HUES6 (cell line): ENCODE measurements at regions not wholly inside any gene's neighbourhood (a gene's known extent, or its start where the extent isn't known, plus 50 kb on each side); places are given as distances from the start of the nearest gene placed in this dataset.

Experiments
- H3K27ac ChIP-seq: 2 replicates; pipeline ENCODE4 v1.7.0; 2013; ENCODE audit warnings: low read depth, mild to moderate bottlenecking, low read length, inconsistent platforms
- H3K27me3 ChIP-seq: 2 replicates; pipeline ENCODE4 v1.6.1; 2013; ENCODE audit warnings: low read length; ENCODE audit not compliant: control insufficient read depth, insufficient read depth
- H3K36me3 ChIP-seq: 2 replicates; pipeline ENCODE4 v1.6.1; 2013; ENCODE audit warnings: low read length; ENCODE audit not compliant: control insufficient read depth, insufficient read depth
- H3K4me1 ChIP-seq: 2 replicates; pipeline ENCODE4 v1.6.1; 2013; ENCODE audit warnings: low read length; ENCODE audit not compliant: control insufficient read depth, insufficient read depth
- H3K4me3 ChIP-seq: 2 replicates; pipeline ENCODE4 v1.5.1; 2013; ENCODE audit warnings: low read depth, low read length
- H3K9ac ChIP-seq: one replicate; pipeline ENCODE4 v1.6.1; 2013; ENCODE audit warnings: mild to moderate bottlenecking, low read length
- H3K9me3 ChIP-seq: 2 replicates; pipeline ENCODE4 v1.6.1; 2013; ENCODE audit warnings: low read depth, low read length; ENCODE audit not compliant: control insufficient read depth, insufficient read depth

DNA sequence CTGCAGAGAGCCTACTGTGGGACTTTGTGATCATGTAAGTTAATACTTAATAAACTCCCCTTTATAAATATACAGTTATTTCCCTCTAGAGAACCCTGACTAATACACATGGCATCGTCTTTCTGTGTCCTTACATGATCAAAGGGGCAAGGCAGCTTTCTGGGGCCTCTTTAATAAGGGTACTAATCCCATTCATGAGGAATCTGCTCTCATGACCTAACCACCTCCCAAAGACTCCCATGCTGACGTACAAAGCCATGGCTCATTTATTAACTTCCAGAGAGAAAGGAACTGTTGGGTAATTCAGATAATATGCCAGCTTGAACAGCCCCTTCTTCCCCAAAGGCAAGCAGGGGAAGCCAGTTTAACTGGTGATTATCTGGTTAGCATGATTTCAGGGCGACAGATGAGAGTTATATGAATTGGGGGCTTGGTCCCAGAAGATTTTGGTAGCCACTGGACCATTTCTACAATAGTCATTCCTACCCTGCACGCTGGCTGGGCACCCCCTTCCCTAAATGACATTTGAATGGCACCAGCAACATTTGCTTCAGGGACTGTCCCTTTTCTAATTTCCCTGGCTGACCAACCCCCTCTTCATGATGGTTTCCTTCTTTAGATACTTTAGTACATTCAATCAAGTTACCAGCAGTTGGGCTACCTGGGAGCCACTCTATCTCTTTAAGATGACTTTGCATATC is 83.6 kb upstream of the C3orf80 start:
- no peaks in the 10 kb centered on the region for H3K36me3 ChIP-seq
- H3K4me1 ChIP-seq, result no peaks in the 10 kb centered on the region
- H3K9ac ChIP-seq, result no peak overlapping the region
- no peak overlapping the region for H3K27ac ChIP-seq
- H3K9me3 ChIP-seq, result peaks cover 13% of the 10 kb centered on the region
- no peak overlapping the region for H3K4me3 ChIP-seq
- H3K27me3 ChIP-seq, result no peaks in the 10 kb centered on the region

DNA sequence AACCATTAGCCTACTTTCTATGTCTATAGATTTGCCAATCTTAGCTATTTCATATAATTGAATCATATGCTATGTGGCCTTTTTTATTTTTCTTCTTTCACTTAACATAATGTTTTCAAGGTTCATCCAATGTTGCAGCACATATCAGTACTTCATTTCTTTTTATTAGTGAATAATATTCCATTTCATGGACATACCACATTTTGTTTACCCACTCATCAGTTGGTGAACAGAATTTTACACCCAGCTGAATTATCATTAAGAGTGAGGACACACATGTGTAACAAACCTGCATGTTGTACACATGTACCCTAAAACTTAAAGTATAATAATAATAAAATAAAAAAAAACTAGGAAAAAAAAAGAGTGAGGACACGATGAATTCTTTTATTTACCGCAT is 81.7 kb upstream of the C3orf80 start:
- H3K27me3 ChIP-seq, result no peaks in the 10 kb centered on the region
- no peaks in the 10 kb centered on the region for H3K36me3 ChIP-seq
- H3K9me3 ChIP-seq, result peaks cover 13% of the 10 kb centered on the region
- no peak overlapping the region for H3K27ac ChIP-seq
- H3K4me1 ChIP-seq, result no peaks in the 10 kb centered on the region
- H3K9ac ChIP-seq, result no peak overlapping the region
- H3K4me3 ChIP-seq, result no peak overlapping the region

DNA sequence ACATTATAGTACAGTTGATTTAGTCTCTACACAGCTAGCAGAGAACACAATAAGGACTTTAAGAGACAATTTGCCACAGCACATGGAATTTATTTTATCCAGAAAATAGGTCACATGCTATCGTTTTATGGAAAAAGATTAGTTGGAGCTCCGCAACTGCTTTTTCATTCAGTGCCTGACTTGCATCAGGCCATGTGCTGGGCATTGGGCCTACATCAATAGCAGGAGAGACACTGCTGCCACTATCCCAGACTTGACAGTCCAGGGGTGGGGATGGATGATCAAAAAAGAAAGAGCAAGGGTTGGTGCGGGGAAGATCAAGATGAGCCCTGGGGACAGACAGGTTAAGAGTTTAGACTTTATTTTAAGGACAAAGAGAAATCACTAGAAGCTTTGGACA is 75.2 kb upstream of the C3orf80 start:
- Histone ChIP-seq H3K4me3 (no peak overlapping the region), H3K27ac (no peak overlapping the region), H3K27me3 (no peaks in the 10 kb centered on the region), H3K9ac (no peak overlapping the region), H3K9me3 (no peaks in the 10 kb centered on the region), H3K4me1 (no peaks in the 10 kb centered on the region), H3K36me3 (no peaks in the 10 kb centered on the region)

DNA sequence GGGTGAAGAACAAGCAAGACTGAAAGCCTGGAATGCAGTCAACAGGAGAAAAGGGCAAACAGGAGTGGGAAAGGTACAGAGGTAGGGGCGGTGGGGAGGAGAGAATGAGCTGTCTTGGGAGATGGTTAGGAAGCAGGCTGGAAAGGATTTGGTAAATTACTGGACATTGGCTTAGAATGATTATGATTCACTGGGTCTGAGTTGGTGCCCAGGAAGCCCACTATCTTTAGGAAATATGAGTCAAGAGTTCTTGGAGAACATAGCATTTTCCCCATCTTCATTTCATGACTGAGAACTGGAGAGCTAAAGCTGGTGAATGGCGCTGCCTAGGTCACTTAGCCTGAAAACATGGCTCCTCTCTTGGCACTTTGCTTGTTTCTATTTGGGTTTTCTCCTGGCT is 74.7 kb upstream of the C3orf80 start:
- Histone ChIP-seq H3K4me3 (no peak overlapping the region), H3K36me3 (no peaks in the 10 kb centered on the region), H3K9me3 (no peaks in the 10 kb centered on the region), H3K27ac (no peak overlapping the region), H3K4me1 (no peaks in the 10 kb centered on the region), H3K9ac (no peak overlapping the region), H3K27me3 (no peaks in the 10 kb centered on the region)

DNA sequence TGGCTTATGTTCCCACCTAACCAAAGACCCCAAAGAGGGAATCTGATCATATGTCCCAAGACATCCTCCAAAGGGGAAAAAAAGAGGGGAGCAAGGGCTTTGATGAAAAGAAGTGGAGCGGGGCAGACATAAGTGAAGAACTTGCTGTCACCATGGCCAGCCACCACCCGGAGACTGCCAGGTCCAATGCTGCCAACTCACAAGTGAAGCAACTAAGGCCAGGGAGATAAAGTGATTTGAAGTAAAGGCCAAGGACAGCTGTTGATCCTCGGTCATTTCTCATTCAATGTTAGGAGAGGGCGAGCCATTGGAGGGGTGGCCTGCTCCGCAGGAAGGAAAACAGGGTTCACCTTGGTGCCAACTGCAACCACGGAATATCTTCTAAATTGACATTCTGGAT is 72.6 kb upstream of the C3orf80 start:
- Histone ChIP-seq H3K9me3 (no peaks in the 10 kb centered on the region), H3K27me3 (no peaks in the 10 kb centered on the region), H3K27ac (no peak overlapping the region), H3K36me3 (no peaks in the 10 kb centered on the region), H3K4me1 (no peaks in the 10 kb centered on the region), H3K9ac (no peak overlapping the region), H3K4me3 (no peak overlapping the region)

DNA sequence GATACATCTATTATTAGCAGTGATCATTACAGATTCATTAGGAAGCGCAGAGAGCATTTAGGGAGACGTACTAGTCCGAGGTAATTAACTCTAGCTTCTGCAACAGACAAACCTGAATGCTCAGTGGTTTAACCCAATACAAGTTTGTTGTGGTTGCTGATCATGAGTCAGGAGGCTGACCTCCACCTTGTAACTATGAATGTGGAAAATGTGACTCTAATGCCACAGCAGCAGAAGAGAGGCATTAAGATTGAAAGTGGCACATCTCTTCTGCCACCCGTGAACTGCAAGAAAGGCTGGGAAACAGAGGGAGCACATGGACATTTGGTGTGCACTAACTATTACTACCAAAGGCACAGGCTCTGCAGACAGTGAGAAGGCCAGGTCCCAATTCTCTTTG is 71.2 kb upstream of the C3orf80 start:
- Histone ChIP-seq H3K4me3 (no peak overlapping the region), H3K36me3 (no peaks in the 10 kb centered on the region), H3K27me3 (no peaks in the 10 kb centered on the region), H3K9ac (no peak overlapping the region), H3K27ac (no peak overlapping the region), H3K4me1 (no peaks in the 10 kb centered on the region), H3K9me3 (no peaks in the 10 kb centered on the region)

DNA sequence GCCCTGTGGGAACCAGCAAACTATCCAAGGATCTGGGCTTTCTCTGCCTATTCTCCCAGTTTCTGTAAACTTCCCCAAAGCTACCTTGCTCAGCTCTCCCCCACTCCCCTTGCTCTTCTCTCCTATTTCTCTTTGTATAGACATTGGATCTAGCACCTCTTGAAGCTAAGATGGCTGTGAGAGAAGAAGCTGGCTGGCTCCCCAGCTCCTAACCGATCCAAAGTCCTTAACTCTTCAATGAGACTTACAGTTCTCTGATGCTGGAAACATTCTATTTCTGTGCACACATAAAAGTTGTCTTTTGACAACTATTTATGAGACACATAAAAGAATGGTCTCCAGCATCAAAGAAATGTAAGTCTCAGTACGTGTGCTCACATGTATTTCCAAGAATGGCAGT is 70.6 kb upstream of the C3orf80 start:
- Histone ChIP-seq H3K27me3 (no peaks in the 10 kb centered on the region), H3K9ac (no peak overlapping the region), H3K36me3 (no peaks in the 10 kb centered on the region), H3K4me1 (no peaks in the 10 kb centered on the region), H3K9me3 (no peaks in the 10 kb centered on the region), H3K27ac (no peak overlapping the region), H3K4me3 (no peak overlapping the region)

DNA sequence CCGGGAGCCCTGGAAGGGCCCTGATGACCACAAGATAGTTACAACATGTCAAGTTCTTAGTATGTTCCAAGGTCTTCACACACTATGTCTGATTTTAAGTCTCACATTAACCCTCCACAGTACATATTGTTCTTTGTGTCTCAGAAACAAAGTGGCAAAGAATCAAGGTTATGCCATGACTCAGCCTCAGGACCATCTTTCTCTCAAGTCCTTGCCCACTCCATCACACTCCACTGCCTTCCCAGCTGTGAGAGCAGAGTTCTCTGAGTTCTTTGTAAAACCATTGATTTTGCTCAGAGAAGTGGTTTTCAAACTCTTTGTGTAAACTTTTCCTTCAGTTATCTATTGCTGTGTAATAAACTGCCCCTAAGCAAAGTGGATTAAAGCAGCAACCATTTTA is 67.9 kb upstream of the C3orf80 start:
- Histone ChIP-seq H3K4me3 (no peak overlapping the region), H3K36me3 (no peaks in the 10 kb centered on the region), H3K9ac (no peak overlapping the region), H3K9me3 (no peaks in the 10 kb centered on the region), H3K27me3 (no peaks in the 10 kb centered on the region), H3K27ac (no peak overlapping the region), H3K4me1 (peaks cover 5% of the 10 kb centered on the region; the same call in 1 of the 2 replicates)

DNA sequence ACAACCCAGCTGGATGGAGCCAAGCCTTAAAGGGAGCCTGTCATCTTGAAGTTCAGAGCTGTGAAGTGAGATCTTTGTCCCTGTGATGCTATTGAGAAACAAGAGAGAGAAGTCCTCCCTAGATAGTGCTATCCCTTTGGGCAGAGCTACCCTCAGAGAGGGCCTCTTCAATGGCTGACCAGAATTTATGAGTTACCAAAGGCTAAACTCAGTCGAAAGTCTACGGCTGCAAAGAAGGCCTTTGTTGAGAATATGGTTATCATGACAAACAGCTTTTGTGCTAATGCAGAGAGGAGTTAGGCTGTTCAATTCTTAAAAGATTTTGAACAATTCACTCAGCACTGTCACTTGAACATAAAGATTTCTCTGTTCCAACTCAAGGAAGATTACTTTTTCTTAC is 65.9 kb upstream of the C3orf80 start:
- Histone ChIP-seq H3K9me3 (no peaks in the 10 kb centered on the region), H3K9ac (no peak overlapping the region), H3K4me1 (peaks cover 10% of the 10 kb centered on the region; the same call in 1 of the 2 replicates), H3K27ac (no peak overlapping the region), H3K4me3 (no peak overlapping the region), H3K27me3 (no peaks in the 10 kb centered on the region), H3K36me3 (no peaks in the 10 kb centered on the region)

DNA sequence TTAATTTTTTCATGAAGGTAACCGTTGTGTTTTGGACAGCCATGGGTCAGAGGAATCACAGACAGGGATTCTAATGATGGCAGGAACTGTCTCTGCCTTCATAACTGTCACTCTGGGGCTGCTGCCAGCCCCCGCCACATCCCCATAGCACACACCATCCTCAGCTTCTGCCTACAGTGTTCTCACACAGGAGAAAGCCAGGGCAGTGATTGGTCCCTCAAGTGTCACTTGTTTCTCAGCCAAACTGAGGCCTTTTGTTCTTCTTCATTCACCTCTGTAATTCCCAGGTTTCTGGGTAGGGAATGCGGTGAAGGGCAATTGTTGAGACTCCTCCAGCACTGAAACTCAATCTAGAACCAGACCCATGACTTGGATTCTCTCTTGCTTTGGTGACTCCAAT is 65.4 kb upstream of the C3orf80 start:
- Histone ChIP-seq H3K9me3 (no peaks in the 10 kb centered on the region), H3K4me1 (peaks cover 10% of the 10 kb centered on the region; the same call in 1 of the 2 replicates), H3K27me3 (no peaks in the 10 kb centered on the region), H3K9ac (no peak overlapping the region), H3K4me3 (no peak overlapping the region), H3K27ac (no peak overlapping the region), H3K36me3 (no peaks in the 10 kb centered on the region)

DNA sequence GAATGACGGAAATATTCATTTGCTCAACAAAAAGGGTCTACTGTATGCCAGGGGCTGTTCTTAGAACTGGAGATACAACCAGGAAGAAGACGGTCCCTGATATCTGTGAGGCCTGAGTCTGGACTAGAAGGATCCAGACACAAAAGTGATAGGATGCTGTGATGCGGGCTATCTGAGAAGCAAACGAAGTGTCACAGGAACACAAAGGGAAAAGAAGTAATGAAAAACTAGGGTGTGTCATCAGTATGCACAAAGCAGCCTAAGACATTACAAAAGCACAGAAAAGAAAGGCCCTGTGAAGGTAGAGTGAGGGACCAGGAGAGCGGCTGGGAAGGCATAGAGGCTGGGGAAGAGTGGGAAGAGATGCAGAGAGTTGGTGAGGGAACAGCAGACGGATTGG is 63.3 kb upstream of the C3orf80 start:
- no peaks in the 10 kb centered on the region for H3K27me3 ChIP-seq
- H3K9ac ChIP-seq, result no peak overlapping the region
- no peaks in the 10 kb centered on the region for H3K9me3 ChIP-seq
- H3K36me3 ChIP-seq, result no peaks in the 10 kb centered on the region
- no peak overlapping the region for H3K27ac ChIP-seq
- peaks cover 10% of the 10 kb centered on the region; the same call in 1 of the 2 replicates for H3K4me1 ChIP-seq
- no peak overlapping the region for H3K4me3 ChIP-seq
